Adrenal gland (tissue), 5 donors: ENCODE measurements at regions not wholly inside any gene's neighbourhood (a gene's known extent, or its start where the extent isn't known, plus 50 kb on each side); places are given as distances from the start of the nearest gene placed in this dataset.
"Not testable (repeated sequence)": the region's sequence is repeated elsewhere in the genome, so short reads cannot be mapped to it uniquely, and the experiment has no call there.

Experiments used
- CTCF ChIP-seq, 6 experiments: fragments of 450-650 bp in 4 of 6; fragments of 200-600 bp in 2 of 6; sonication (generic) in 1 of 6; IDR thresholded peaks; 1 replicate in 5 of 6; 2 replicates in 1 of 6; pipeline versions ENCODE4 v1.5.1 to v1.8.0; 2016 to 2021; ENCODE audit warnings: antibody characterized with exemption in 6 of 6, mild to moderate bottlenecking in 2 of 6, moderate library complexity in 1 of 6
- POLR2A ChIP-seq, 2 donors: fragments of 450-650 bp; IDR thresholded peaks; one replicate each; pipeline ENCODE4 v1.6.1; 2017; ENCODE audit warnings: antibody characterized with exemption in 2 of 2, mild to moderate bottlenecking in 2 of 2, moderate library complexity in 1 of 2
- donor health status: DM: no; HTN: no; CAD: no.

DNA sequence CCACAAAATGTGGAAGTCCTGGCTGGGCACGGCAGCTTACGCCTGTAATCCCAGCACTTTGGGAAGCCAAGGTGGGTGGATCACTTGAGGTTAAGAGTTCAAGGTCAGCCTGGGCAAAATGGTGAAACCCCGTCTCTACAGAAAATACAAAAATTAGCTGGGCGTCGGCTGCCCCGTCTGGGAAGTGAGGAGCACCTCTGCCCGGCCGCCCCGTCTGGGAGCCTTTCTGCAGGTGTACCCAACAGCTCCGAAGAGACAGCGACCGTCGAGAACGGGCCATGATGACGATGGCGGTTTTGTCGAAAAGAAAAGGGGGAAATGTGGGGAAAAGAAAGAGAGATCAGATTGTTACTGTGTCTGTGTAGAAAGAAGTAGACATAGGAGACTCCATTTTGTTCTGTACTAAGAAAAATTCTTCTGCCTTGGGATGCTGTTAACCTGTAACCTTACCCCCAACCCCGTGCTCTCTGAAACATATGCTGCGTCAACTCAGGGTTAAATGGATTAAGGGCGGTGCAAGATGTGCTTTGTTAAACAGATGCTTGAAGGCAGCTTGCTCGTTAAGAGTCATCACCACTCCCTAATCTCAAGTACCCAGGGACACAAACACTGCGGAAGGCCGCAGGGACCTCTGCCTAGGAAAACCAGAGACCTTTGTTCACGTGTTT, 75.0 kb downstream of the HAPSTR1 start:
- TF ChIP-seq CTCF, POLR2A (IDR thresholded peaks at IDR 0.05): not testable (repeated sequence)
